Heart left ventricle (tissue), 16 donors: ENCODE measurements at regions not wholly inside any gene's neighbourhood (a gene's known extent, or its start where the extent isn't known, plus 50 kb on each side); places are given as distances from the start of the nearest gene placed in this dataset.

Experiments used
- ATAC-seq, 4 donors: fragments of 200-7000 bp; cut with Tn5 transposase; one replicate each; pipeline ENCODE4 v1.9.1; 2020 to 2022; ENCODE audit warnings: moderate library complexity in 4 of 4, mild to moderate bottlenecking in 3 of 4, moderate number of reproducible peaks in 1 of 4
- DNase-seq, 5 donors: peaks; one replicate each; pipeline ENCODE4 v3.0.0-alpha.2; 2020
- H3K27ac ChIP-seq, 12 donors: fragments of 200-600 bp; sonication (generic) in 4 of 12; one replicate each; pipeline versions ENCODE4 v1.5.0 to v1.8.0; 2016 to 2022; ENCODE audit warnings: mild to moderate bottlenecking in 2 of 12
- H3K27me3 ChIP-seq, 9 donors: fragments of 200-600 bp; sonication (generic) in 2 of 9; one replicate each; pipeline versions ENCODE4 v1.5.1 to v1.8.0; 2016 to 2022; ENCODE audit warnings: mild to moderate bottlenecking in 3 of 9
- H3K36me3 ChIP-seq, 9 donors: fragments of 200-600 bp; sonication (generic) in 2 of 9; one replicate each; pipeline versions ENCODE4 v1.5.0 to v1.8.0; 2018 to 2022; ENCODE audit warnings: mild to moderate bottlenecking in 2 of 9
- H3K4me1 ChIP-seq, 12 donors: fragments of 200-600 bp; sonication (generic) in 4 of 12; one replicate each; pipeline versions ENCODE4 v1.5.0 to v1.8.0; 2016 to 2022; ENCODE audit warnings: mild to moderate bottlenecking in 3 of 12
- H3K4me3 ChIP-seq, 12 donors: fragments of 200-600 bp; sonication (generic) in 4 of 12; one replicate each; pipeline versions ENCODE4 v1.5.0 to v1.8.0; 2017 to 2022; ENCODE audit warnings: mild to moderate bottlenecking in 9 of 12, moderate library complexity in 4 of 12
- H3K9me3 ChIP-seq, 12 donors: fragments of 200-600 bp; sonication (generic) in 4 of 12; one replicate each; pipeline versions ENCODE4 v1.5.0 to v1.8.0; 2016 to 2022; ENCODE audit warnings: mild to moderate bottlenecking in 1 of 12
- CTCF ChIP-seq, 12 donors: fragments of 200-600 bp; sonication (generic) in 4 of 12; IDR thresholded peaks; one replicate each; pipeline versions ENCODE4 v1.5.0 to v1.8.0; 2018 to 2022; ENCODE audit warnings: antibody characterized with exemption in 12 of 12, mild to moderate bottlenecking in 5 of 12
- POLR2A ChIP-seq, 2 donors: fragments of 450-650 bp; IDR thresholded peaks; one replicate each; pipeline ENCODE4 v1.6.1; 2017; ENCODE audit warnings: antibody characterized with exemption in 2 of 2, mild to moderate bottlenecking in 2 of 2, moderate library complexity in 2 of 2
- WGBS, 4 donors: extraction: QIAGEN DNeasy Blood & Tissue Kit in 2 of 4; methylation state at CpG; one replicate each; pipeline versions ENCODE4 v1.1.5 to v1.1.7; 2013 to 2018; 5-methylcytosine and 5-hydroxymethylcytosine counted together
- intact Hi-C, 10 donors: fragments of 100-400 bp; cut with DNase I; formaldehyde crosslinking; loops; one replicate each; pipeline versions ENCODE4 v1.11.1 to v1.14.2; 2022
- donor health status: ischemic (EF 13 %, LVEDD 7.1; RV severe dilation, severe dysfunction).
- donor health status: healthy with polysubstance abuse.
- donor health status: DM: no; HTN: yes; CAD: no.
- donor health status: DM: no; HTN: no; CAD: no.
- donor health status: ischemic (EF 25% LVEDD 6.9; RV normal size, moderate dysfunction).
- donor health status: ischemic (EF 25% LVEDD 5.7; RV mildly dilated, moderate dysfunction).
- donor health status: healthy.
- donor health status: DM: yes; HTN: yes; CAD: no.
- donor health status: ischemic (EF 35%, LVEDD 5.7; RV mildly dilated, moderate dysfunction).
- donor health status: nonischemic (EF 11% LVEDD 7.7; RV severe dilation, severe dysfunction).
- donor health status: DM: yes; HTN: yes; CAD: no.
- donor health status: PGD.
- donor health status: ischemic (EF 29% LVEDD 5.4; RV normal size, mild dysfunction).
- donor health status: nonischemic (EF 23%, LVEDD 6.1; RV moderate dilation, normal function).

- Histone ChIP-seq H3K4me1 (no peaks in the 10 kb centered on the region), H3K27me3 (no peaks in the 10 kb centered on the region), H3K4me3 (no peak overlapping the region), H3K36me3 (no peaks in the 10 kb centered on the region), H3K27ac (no peak overlapping the region), H3K9me3 (no peaks in the 10 kb centered on the region)
- TF ChIP-seq CTCF (IDR thresholded peaks at IDR 0.05) = no peak
- no peak for TF ChIP-seq POLR2A (IDR thresholded peaks at IDR 0.05)
- DNase-seq = no peak
- WGBS, 4 donors = 74 to 78% (median 76%) methylated on average over 5 of the region's 5 CpGs
- intact Hi-C loops = no loop called here
- no peak for ATAC-seq
Observed at GRCh38 chr20:7571521-7572055, 368.7 kb downstream of the HAO1 start.

GRCh38 chr20:7579888-7580287 lies 360.4 kb downstream of the HAO1 start:
- H3K4me1 ChIP-seq = no peaks in the 10 kb centered on the region
- ATAC-seq = no peak
- no peak overlapping the region for H3K27ac ChIP-seq
- no peak for TF ChIP-seq CTCF (IDR thresholded peaks at IDR 0.05)
- no peak for TF ChIP-seq POLR2A (IDR thresholded peaks at IDR 0.05)
- H3K4me3 ChIP-seq = no peak overlapping the region
- H3K9me3 ChIP-seq = no peaks in the 10 kb centered on the region
- no peak for DNase-seq
- H3K27me3 ChIP-seq = no peaks in the 10 kb centered on the region
- intact Hi-C loops = no loop called here
- no peaks in the 10 kb centered on the region for H3K36me3 ChIP-seq
- WGBS, 4 donors = 70 to 74% (median 71%) methylated on average over 3 of the region's 3 CpGs

GRCh38 chr20:7585126-7585679 lies 355.1 kb downstream of the HAO1 start:
- Histone ChIP-seq H3K4me3 (no peak overlapping the region), H3K9me3 (no peaks in the 10 kb centered on the region), H3K27me3 (no peaks in the 10 kb centered on the region), H3K4me1 (no peaks in the 10 kb centered on the region), H3K36me3 (no peaks in the 10 kb centered on the region), H3K27ac (no peak overlapping the region)
- TF ChIP-seq POLR2A (IDR thresholded peaks at IDR 0.05) = no peak
- intact Hi-C loops = no loop called here
- ATAC-seq (no peak), DNase-seq (no peak)
- 72 to 86% (median 82%) methylated on average over 6 of the region's 6 CpGs for whole genome bisulfite sequencing, 4 donors

- no peak overlapping the region for H3K27ac ChIP-seq
- DNase-seq = no peak
- 66 to 90% (median 85%) methylated on average over 1 of the region's 1 CpG for WGBS, 4 donors
- H3K36me3 ChIP-seq = no peaks in the 10 kb centered on the region
- intact Hi-C loops = no loop called here
- ATAC-seq = no peak
- TF ChIP-seq POLR2A (IDR thresholded peaks at IDR 0.05) (no peak), CTCF (IDR thresholded peaks at IDR 0.05) (no peak)
- H3K9me3 ChIP-seq = no peaks in the 10 kb centered on the region
- no peak overlapping the region for H3K4me3 ChIP-seq
- H3K27me3 ChIP-seq = no peaks in the 10 kb centered on the region
- H3K4me1 ChIP-seq = no peaks in the 10 kb centered on the region
Observed at GRCh38 chr20:7586481-7586880, 353.8 kb downstream of the HAO1 start.

GRCh38 chr20:7589164-7589563 lies 351.1 kb downstream of the HAO1 start:
- TF ChIP-seq CTCF (IDR thresholded peaks at IDR 0.05) = no peak
- no peak for TF ChIP-seq POLR2A (IDR thresholded peaks at IDR 0.05)
- Histone ChIP-seq H3K27me3 (no peaks in the 10 kb centered on the region), H3K4me3 (no peak overlapping the region), H3K9me3 (peaks cover 0 to 9% (median 0%) of the 10 kb centered on the region in 12 donors), H3K36me3 (no peaks in the 10 kb centered on the region), H3K4me1 (no peaks in the 10 kb centered on the region), H3K27ac (no peak overlapping the region)
- 42 to 93% (median 81%) methylated on average over 1 of the region's 1 CpG for WGBS, 4 donors
- DNase-seq (no peak), ATAC-seq (no peak)
- intact Hi-C loops = no loop called here
